ENCODE measurements at regions not wholly inside any gene's neighbourhood (a gene's known extent, or its start where the extent isn't known, plus 50 kb on each side); places are given as distances from the start of the nearest gene placed in this dataset.

DNA sequence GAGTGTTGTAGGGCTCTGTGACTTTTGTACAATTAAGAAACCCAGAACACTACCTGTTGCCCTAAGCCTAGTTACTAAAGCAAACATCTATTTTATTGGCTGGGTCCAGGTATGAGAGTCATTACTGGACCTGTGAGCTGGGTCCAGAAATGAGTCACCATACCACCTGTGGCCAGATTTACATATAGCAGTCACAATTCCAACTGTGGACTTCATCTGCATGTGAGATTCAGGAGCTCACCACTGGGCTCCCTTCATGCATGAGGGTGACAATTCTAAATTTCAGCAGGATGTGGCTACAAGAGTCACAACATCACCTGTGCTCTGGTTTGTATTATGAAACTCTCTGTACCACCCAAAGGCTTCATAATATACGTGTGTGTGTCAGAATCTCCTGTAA is 2038.0 kb downstream of the TP53TG3F start:
- no peak for TF ChIP-seq EZH2 (IDR thresholded peaks at IDR 0.05; ENCODE audit: low read length, unreplicated experiment)
- TF ChIP-seq, protein P1, sequence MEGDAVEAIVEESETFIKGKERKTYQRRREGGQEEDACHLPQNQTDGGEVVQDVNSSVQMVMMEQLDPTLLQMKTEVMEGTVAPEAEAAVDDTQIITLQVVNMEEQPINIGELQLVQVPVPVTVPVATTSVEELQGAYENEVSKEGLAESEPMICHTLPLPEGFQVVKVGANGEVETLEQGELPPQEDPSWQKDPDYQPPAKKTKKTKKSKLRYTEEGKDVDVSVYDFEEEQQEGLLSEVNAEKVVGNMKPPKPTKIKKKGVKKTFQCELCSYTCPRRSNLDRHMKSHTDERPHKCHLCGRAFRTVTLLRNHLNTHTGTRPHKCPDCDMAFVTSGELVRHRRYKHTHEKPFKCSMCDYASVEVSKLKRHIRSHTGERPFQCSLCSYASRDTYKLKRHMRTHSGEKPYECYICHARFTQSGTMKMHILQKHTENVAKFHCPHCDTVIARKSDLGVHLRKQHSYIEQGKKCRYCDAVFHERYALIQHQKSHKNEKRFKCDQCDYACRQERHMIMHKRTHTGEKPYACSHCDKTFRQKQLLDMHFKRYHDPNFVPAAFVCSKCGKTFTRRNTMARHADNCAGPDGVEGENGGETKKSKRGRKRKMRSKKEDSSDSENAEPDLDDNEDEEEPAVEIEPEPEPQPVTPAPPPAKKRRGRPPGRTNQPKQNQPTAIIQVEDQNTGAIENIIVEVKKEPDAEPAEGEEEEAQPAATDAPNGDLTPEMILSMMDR (conservative IDR thresholded peaks at IDR 0.05; ENCODE audit: low read depth, low read length): no peak

Measured in PC-3 (cell line).